Mucosa of descending colon (tissue), 3 donors: ENCODE measurements at regions not wholly inside any gene's neighbourhood (a gene's known extent, or its start where the extent isn't known, plus 50 kb on each side); places are given as distances from the start of the nearest gene placed in this dataset.
A peak's percentile ranks its signal among the peaks of the same experiment; 100 is the strongest.

Source experiments
- ATAC-seq: fragments of 200-7000 bp; cut with Tn5 transposase; one replicate; pipeline ENCODE4 v1.9.1; 2020; ENCODE audit warnings: mild to moderate bottlenecking, moderate library complexity
- DNase-seq, 3 donors: peaks; one replicate each; pipeline ENCODE4 v3.0.0-alpha.2; 2020
- H3K36me3 ChIP-seq: fragments of 200-600 bp; one replicate; pipeline ENCODE4 v1.8.0; 2021; ENCODE audit warnings: low read depth, mild to moderate bottlenecking
- H3K4me1 ChIP-seq: fragments of 200-600 bp; one replicate; pipeline ENCODE4 v1.8.0; 2021; ENCODE audit warnings: low read depth, mild to moderate bottlenecking
- H3K4me3 ChIP-seq: fragments of 200-600 bp; one replicate; pipeline ENCODE4 v1.8.0; 2021; ENCODE audit warnings: mild to moderate bottlenecking
- H3K9me3 ChIP-seq: fragments of 200-600 bp; one replicate; pipeline ENCODE4 v1.8.0; 2021; ENCODE audit warnings: mild to moderate bottlenecking
- intact Hi-C, 2 donors: fragments of 100-400 bp; cut with DNase I in 1 of 2; cut with micrococcal nuclease in 1 of 2; formaldehyde crosslinking; loops; one replicate each; pipeline versions ENCODE4 v1.11.0 to v1.11.1; 2022; cut with DNase I, micrococcal nuclease
- TF ChIP-seq, protein P1 (sequence below): fragments of 200-600 bp; IDR thresholded peaks from one replicate; pipeline ENCODE4 v1.8.0; 2022; ENCODE audit warnings: antibody characterized with exemption, mild to moderate bottlenecking
- donor health status: DM: no; HTN: no; CAD: no; lungs with moderate emphysema.
- donor health status: DM: no; HTN: no; CAD: no.
- donor health status: DM: no; HTN: yes; CAD: no.

DNA sequence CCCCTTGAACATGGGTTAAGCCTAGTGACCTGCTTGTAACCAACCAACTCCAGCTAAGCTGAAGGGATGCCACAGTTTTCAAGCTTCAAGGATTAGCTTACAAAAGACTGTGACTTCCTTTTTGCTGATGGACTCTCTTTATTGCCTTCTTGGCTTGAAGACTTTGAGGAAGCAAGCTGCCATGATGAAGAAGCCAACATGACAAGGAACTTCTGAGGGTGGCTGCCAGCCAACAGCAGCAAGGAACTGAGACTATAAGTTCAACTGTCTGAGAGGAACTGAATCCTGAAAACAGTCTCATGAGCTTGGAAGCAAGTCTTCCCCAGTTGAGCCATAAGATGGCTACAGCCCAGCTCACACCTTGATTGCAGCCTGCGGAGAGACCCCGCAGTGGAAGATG, 116.1 kb upstream of the TAF11L2 start:
- DNase-seq (peak in 1 of 3 donors; percentile 29), ATAC-seq (peak; percentile 33)
- no peaks in the 10 kb centered on the region for H3K9me3 ChIP-seq
- H3K4me1 ChIP-seq: no peaks in the 10 kb centered on the region
- intact Hi-C loops: no loop called here
- TF ChIP-seq, protein P1, sequence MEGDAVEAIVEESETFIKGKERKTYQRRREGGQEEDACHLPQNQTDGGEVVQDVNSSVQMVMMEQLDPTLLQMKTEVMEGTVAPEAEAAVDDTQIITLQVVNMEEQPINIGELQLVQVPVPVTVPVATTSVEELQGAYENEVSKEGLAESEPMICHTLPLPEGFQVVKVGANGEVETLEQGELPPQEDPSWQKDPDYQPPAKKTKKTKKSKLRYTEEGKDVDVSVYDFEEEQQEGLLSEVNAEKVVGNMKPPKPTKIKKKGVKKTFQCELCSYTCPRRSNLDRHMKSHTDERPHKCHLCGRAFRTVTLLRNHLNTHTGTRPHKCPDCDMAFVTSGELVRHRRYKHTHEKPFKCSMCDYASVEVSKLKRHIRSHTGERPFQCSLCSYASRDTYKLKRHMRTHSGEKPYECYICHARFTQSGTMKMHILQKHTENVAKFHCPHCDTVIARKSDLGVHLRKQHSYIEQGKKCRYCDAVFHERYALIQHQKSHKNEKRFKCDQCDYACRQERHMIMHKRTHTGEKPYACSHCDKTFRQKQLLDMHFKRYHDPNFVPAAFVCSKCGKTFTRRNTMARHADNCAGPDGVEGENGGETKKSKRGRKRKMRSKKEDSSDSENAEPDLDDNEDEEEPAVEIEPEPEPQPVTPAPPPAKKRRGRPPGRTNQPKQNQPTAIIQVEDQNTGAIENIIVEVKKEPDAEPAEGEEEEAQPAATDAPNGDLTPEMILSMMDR: no peak
- no peak overlapping the region for H3K4me3 ChIP-seq
- H3K36me3 ChIP-seq: no peaks in the 10 kb centered on the region

DNA sequence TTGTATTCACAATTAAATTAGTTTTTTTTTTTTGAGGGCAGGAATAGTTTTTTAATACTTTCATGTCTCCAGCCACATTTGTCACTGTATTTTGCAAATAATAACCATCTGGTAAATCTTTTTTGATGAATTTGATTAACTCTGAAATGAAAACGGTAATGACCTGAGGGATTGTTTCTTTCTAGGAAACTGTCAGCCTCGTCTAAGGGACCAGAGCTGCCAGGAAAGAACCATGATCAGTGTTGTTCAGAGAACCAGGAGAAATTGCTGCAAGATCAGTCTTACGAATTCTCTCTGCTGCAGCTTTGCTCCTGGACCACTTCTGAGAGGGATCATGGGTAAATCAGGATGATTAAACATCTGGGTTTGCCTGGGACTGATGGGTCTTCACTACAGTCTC, 114.5 kb upstream of the TAF11L2 start:
- no peaks in the 10 kb centered on the region for H3K4me1 ChIP-seq
- DNase-seq: no peak
- H3K4me3 ChIP-seq: no peak overlapping the region
- TF ChIP-seq, protein P1: no peak
- no peaks in the 10 kb centered on the region for H3K36me3 ChIP-seq
- no peaks in the 10 kb centered on the region for H3K9me3 ChIP-seq
- intact Hi-C loops: no loop called here
- no peak for ATAC-seq

DNA sequence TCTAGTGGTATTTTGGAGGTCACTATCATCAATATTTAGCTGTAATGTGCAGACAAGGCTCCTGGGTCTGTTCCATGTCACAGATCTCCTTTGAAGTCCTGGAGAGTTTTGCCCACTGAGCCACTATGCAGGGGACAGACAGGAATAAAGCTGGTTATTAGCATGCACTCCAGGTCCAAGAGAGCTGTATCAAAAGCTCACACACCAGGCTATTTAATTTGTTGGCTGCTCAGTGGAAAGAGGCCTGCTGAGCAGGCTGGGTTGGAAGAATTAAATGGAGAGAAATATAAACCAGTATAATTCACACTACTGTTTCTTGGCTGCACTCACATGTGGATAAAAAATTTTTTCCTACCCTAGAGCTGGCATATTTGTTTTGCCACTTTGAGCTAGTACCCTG, 113.8 kb upstream of the TAF11L2 start:
- TF ChIP-seq, protein P1: no peak
- ATAC-seq: no peak
- intact Hi-C loops: no loop called here

DNA sequence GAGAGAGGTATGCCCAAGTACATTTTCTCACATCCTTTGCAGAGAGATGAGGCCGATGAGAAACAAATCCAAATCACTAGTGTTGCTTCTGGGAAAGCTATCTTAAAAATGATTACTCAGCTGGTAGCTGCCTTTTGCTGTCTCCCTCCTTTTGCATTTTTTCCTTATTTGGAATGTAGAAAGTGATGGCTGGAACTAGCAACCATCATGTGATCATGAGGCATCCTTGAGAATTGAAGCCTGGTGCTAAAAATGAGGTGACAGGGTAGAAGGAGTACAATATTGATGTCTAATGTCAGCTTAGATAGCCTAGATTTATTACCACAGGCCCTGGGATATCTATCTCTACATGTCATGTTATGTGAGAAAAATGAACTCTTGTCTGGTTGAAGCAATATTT, 109.3 kb upstream of the TAF11L2 start:
- Histone ChIP-seq H3K4me3 (no peak overlapping the region), H3K9me3 (no peaks in the 10 kb centered on the region), H3K4me1 (no peaks in the 10 kb centered on the region), H3K36me3 (no peaks in the 10 kb centered on the region)
- intact Hi-C loops: no loop called here
- no peak for DNase-seq
- TF ChIP-seq, protein P1: no peak
- ATAC-seq: no peak

More for the DNA sequence above, 113.8 kb upstream of the TAF11L2 start:
- Histone ChIP-seq H3K9me3 (no peaks in the 10 kb centered on the region), H3K4me1 (no peaks in the 10 kb centered on the region), H3K36me3 (no peaks in the 10 kb centered on the region), H3K4me3 (no peak overlapping the region)
- DNase-seq: no peak

GRCh38 chr5:17394086-17394485, 103.9 kb upstream of the TAF11L2 start:
- Histone ChIP-seq H3K36me3 (no peaks in the 10 kb centered on the region), H3K4me1 (no peaks in the 10 kb centered on the region), H3K4me3 (no peak overlapping the region), H3K9me3 (no peaks in the 10 kb centered on the region)
- intact Hi-C loops: no loop called here
- DNase-seq: no peak
- TF ChIP-seq, protein P1: no peak
- ATAC-seq: no peak
